ENCODE measurements at regions not wholly inside any gene's neighbourhood (a gene's known extent, or its start where the extent isn't known, plus 50 kb on each side); places are given as distances from the start of the nearest gene placed in this dataset.

GRCh38 chr6:67653561-67653960 is 981.5 kb upstream of the ADGRB3 start:
- TF ChIP-seq, protein P1, sequence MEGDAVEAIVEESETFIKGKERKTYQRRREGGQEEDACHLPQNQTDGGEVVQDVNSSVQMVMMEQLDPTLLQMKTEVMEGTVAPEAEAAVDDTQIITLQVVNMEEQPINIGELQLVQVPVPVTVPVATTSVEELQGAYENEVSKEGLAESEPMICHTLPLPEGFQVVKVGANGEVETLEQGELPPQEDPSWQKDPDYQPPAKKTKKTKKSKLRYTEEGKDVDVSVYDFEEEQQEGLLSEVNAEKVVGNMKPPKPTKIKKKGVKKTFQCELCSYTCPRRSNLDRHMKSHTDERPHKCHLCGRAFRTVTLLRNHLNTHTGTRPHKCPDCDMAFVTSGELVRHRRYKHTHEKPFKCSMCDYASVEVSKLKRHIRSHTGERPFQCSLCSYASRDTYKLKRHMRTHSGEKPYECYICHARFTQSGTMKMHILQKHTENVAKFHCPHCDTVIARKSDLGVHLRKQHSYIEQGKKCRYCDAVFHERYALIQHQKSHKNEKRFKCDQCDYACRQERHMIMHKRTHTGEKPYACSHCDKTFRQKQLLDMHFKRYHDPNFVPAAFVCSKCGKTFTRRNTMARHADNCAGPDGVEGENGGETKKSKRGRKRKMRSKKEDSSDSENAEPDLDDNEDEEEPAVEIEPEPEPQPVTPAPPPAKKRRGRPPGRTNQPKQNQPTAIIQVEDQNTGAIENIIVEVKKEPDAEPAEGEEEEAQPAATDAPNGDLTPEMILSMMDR (IDR thresholded peaks at IDR 0.05; ENCODE audit: extremely low read depth, missing control alignments) = no peak
- no peak for DNase-seq (ENCODE audit: low spot score)

DNA sequence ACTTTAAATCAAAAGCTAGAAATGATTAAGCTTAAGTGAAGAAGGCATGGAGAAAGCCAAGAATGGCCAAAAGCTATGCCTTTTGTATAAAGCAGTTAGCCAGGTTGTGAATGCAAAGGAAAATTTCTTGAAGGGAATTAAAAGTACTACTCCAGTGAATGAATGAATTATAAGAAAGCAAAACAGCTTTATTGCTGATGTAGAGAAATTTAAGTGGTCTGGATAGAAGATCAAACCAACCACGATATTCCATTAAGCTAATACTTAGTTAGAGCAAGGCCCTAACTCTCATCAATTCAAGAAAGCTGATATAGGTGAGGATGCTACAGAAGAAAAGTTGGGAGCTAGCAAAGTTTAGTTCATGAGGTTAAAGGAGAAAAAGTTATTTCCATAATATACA is 988.5 kb upstream of the ADGRB3 start:
- DNase-seq (ENCODE audit: low spot score) = no peak
- TF ChIP-seq, protein P1 (IDR thresholded peaks at IDR 0.05; ENCODE audit: extremely low read depth, missing control alignments) = no peak

GRCh38 chr6:67643281-67643680 is 991.8 kb upstream of the ADGRB3 start:
- no peak for DNase-seq (ENCODE audit: low spot score)
- TF ChIP-seq, protein P1 (IDR thresholded peaks at IDR 0.05; ENCODE audit: extremely low read depth, missing control alignments) = no peak

GRCh38 chr6:67642582-67642981 is 992.5 kb upstream of the ADGRB3 start:
- TF ChIP-seq, protein P1 (IDR thresholded peaks at IDR 0.05; ENCODE audit: extremely low read depth, missing control alignments) = no peak
- DNase-seq (ENCODE audit: low spot score) = no peak

- DNase-seq (ENCODE audit: low spot score) = no peak
- TF ChIP-seq, protein P1 (IDR thresholded peaks at IDR 0.05; ENCODE audit: extremely low read depth, missing control alignments) = no peak
These were observed 994.6 kb upstream of the ADGRB3 start for GRCh38 chr6:67640484-67640883.

GRCh38 chr6:67639161-67639560 is 995.9 kb upstream of the ADGRB3 start:
- TF ChIP-seq, protein P1 (IDR thresholded peaks at IDR 0.05; ENCODE audit: extremely low read depth, missing control alignments) = no peak
- no peak for DNase-seq (ENCODE audit: low spot score)

DNA sequence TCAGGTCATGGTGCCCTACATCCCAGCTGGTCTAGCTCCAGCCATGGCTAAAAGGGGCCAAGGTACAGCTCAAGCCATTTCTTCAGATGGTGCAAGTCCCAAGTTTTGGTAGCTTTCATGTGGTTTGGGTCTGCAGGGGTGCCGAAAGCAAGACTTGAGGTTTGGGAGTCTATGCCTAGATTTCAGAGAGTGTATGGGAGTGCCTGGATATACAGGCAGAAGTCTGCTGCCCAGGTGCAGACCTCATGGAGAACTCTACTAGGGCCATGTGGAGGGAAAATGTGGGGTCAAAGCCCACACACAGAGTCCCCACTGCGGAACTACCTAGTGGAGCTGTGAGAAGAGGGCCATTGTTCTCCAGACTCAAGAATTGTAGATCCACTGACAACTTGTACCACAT is 1000.9 kb upstream of the ADGRB3 start:
- TF ChIP-seq, protein P1 (IDR thresholded peaks at IDR 0.05; ENCODE audit: extremely low read depth, missing control alignments) = no peak
- DNase-seq (ENCODE audit: low spot score) = no peak

Measured in GM20000 (cell line).